ENCODE measurements at regions not wholly inside any gene's neighbourhood (a gene's known extent, or its start where the extent isn't known, plus 50 kb on each side); places are given as distances from the start of the nearest gene placed in this dataset.

DNA sequence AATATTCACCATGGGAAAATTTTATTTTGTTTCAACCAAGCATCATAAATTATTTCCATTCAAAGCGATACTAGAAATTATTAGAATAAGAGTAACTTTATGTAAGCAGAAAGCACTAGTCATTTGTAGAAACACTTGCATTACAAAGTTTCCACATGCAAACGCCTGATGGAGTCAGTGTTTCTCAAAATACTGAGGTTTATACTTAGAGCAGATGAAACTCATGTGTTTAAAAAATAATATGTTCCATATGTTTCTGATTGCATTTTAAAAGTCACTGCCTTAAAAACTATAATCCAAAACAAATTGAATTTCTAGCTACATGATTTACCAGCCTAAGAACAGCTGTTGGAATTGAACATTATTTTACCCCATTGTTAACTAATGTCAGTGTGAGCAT is 1246.4 kb downstream of the SLC16A7 start:
- TF ChIP-seq CTCF (IDR thresholded peaks at IDR 0.05; ENCODE audit: poor library complexity, severe bottlenecking) = no peak
- TF ChIP-seq POLR2AphosphoS5 (IDR thresholded peaks at IDR 0.05) = no peak
- TF ChIP-seq EP300 (conservative IDR thresholded peaks at IDR 0.05; ENCODE audit: poor library complexity, severe bottlenecking) = no peak
- TF ChIP-seq SMC3 (conservative IDR thresholded peaks at IDR 0.05; ENCODE audit: poor library complexity) = no peak

Data from neural cell (in vitro differentiated cells).